Osteoblast (primary cell): ENCODE measurements at regions not wholly inside any gene's neighbourhood (a gene's known extent, or its start where the extent isn't known, plus 50 kb on each side); places are given as distances from the start of the nearest gene placed in this dataset.
A peak's percentile ranks its signal among the peaks of the same experiment; 100 is the strongest.

Experiments used
- DNase-seq: peaks from one replicate; pipeline ENCODE4 v3.0.0; 2011; ENCODE audit warnings: low spot score, mixed read lengths; ENCODE audit not compliant: insufficient read length; ENCODE audit errors: missing footprints
- H2AFZ ChIP-seq: 2 replicates; pipeline ENCODE4 v1.6.0; 2011; ENCODE audit warnings: mild to moderate bottlenecking, low read length
- H3K27ac ChIP-seq: 2 replicates; pipeline ENCODE4 v1.5.1; 2011; ENCODE audit warnings: mild to moderate bottlenecking, low read depth, low read length, moderate library complexity
- H3K27me3 ChIP-seq: 2 replicates; pipeline ENCODE4 v1.6.0; 2012; ENCODE audit warnings: mild to moderate bottlenecking, control low read depth, inconsistent platforms, low read length, moderate library complexity; ENCODE audit not compliant: insufficient read depth
- H3K36me3 ChIP-seq: 2 replicates; pipeline ENCODE4 v1.5.1; 2011; ENCODE audit warnings: mild to moderate bottlenecking, low read length, control low read depth, moderate library complexity; ENCODE audit not compliant: insufficient read depth
- H3K4me1 ChIP-seq: 2 replicates; pipeline ENCODE4 v1.5.1; 2011; ENCODE audit warnings: mild to moderate bottlenecking, low read length, control low read depth, moderate library complexity; ENCODE audit not compliant: insufficient read depth
- H3K4me2 ChIP-seq: 2 replicates; pipeline ENCODE4 v1.6.0; 2011; ENCODE audit warnings: mild to moderate bottlenecking, low read length; ENCODE audit not compliant: insufficient read depth
- H3K4me3 ChIP-seq: fragments of 200-600 bp; sonication (generic); 3 replicates; pipeline ENCODE4 v1.5.1; 2012; ENCODE audit warnings: mild to moderate bottlenecking, low read length, inconsistent platforms; ENCODE audit not compliant: insufficient read depth
- H3K79me2 ChIP-seq: 2 replicates; pipeline ENCODE4 v1.6.0; 2012; ENCODE audit warnings: mild to moderate bottlenecking, low read length, control low read depth, inconsistent platforms; ENCODE audit not compliant: insufficient read depth
- H3K9me3 ChIP-seq: 2 replicates; pipeline ENCODE4 v1.5.1; 2011; ENCODE audit warnings: low read depth, low read length, control low read depth
- H4K20me1 ChIP-seq: 2 replicates; pipeline ENCODE4 v1.6.0; 2012; ENCODE audit warnings: mild to moderate bottlenecking, low read length, control low read depth; ENCODE audit not compliant: insufficient read depth
- CTCF ChIP-seq: IDR thresholded peaks from 2 replicates; pipeline ENCODE4 v1.5.1; 2011; ENCODE audit warnings: mild to moderate bottlenecking, low read depth, low read length, moderate library complexity; ENCODE audit errors: extremely low read depth

GRCh38 chr7:41861642-41862041 lies 158.8 kb upstream of the INHBA start:
- peaks cover 2% of the 10 kb centered on the region for H3K9me3 ChIP-seq
- peak overlapping the region; percentile 13 for H2AFZ ChIP-seq
- TF ChIP-seq CTCF: no peak
- H3K4me3 ChIP-seq: no peak overlapping the region
- H3K27ac ChIP-seq: no peak overlapping the region
- no peak for DNase-seq
- no peaks in the 10 kb centered on the region for H3K36me3 ChIP-seq
- H3K79me2 ChIP-seq: no peaks in the 10 kb centered on the region
- H3K4me2 ChIP-seq: no peak overlapping the region
- peaks cover 14% of the 10 kb centered on the region for H3K4me1 ChIP-seq
- H4K20me1 ChIP-seq: no peaks in the 10 kb centered on the region
- no peaks in the 10 kb centered on the region for H3K27me3 ChIP-seq

GRCh38 chr7:41858201-41858600 lies 155.3 kb upstream of the INHBA start:
- no peak for TF ChIP-seq CTCF
- Histone ChIP-seq H2AFZ (peak overlapping the region; percentile 10), H4K20me1 (no peaks in the 10 kb centered on the region), H3K27ac (peak overlapping the region; percentile 77), H3K79me2 (no peaks in the 10 kb centered on the region), H3K36me3 (no peaks in the 10 kb centered on the region), H3K27me3 (no peaks in the 10 kb centered on the region), H3K4me3 (no peak overlapping the region), H3K4me1 (peaks cover 21% of the 10 kb centered on the region), H3K9me3 (no peaks in the 10 kb centered on the region), H3K4me2 (no peak overlapping the region)
- no peak for DNase-seq

- Histone ChIP-seq H3K4me2 (no peak overlapping the region), H3K79me2 (no peaks in the 10 kb centered on the region), H3K4me1 (peaks cover 21% of the 10 kb centered on the region), H3K9me3 (no peaks in the 10 kb centered on the region), H3K27ac (peak overlapping the region; percentile 77), H3K27me3 (no peaks in the 10 kb centered on the region), H2AFZ (no peak overlapping the region), H4K20me1 (no peaks in the 10 kb centered on the region), H3K36me3 (no peaks in the 10 kb centered on the region), H3K4me3 (no peak overlapping the region)
- no peak for TF ChIP-seq CTCF
- DNase-seq: no peak
These were observed 152.9 kb upstream of the INHBA start for GRCh38 chr7:41855798-41856197.

- no peak for DNase-seq
- peak overlapping the region; percentile 32 for H2AFZ ChIP-seq
- H3K79me2 ChIP-seq: no peaks in the 10 kb centered on the region
- H3K4me3 ChIP-seq: no peak overlapping the region
- no peaks in the 10 kb centered on the region for H3K9me3 ChIP-seq
- H3K36me3 ChIP-seq: no peaks in the 10 kb centered on the region
- no peak for TF ChIP-seq CTCF
- no peaks in the 10 kb centered on the region for H3K27me3 ChIP-seq
- no peak overlapping the region for H3K27ac ChIP-seq
- no peaks in the 10 kb centered on the region for H4K20me1 ChIP-seq
- H3K4me2 ChIP-seq: no peak overlapping the region
- H3K4me1 ChIP-seq: no peaks in the 10 kb centered on the region
These were observed 144.7 kb upstream of the INHBA start for GRCh38 chr7:41847606-41848005.
